HG03575 (cell line): ENCODE measurements at regions not wholly inside any gene's neighbourhood (a gene's known extent, or its start where the extent isn't known, plus 50 kb on each side); places are given as distances from the start of the nearest gene placed in this dataset.

ENCODE experiments used
- ATAC-seq: cut with Tn5 transposase; IDR thresholded peaks from one replicate; pipeline ENCODE4 v1.9.1; 2021; ENCODE audit not compliant: unreplicated experiment, insufficient number of reproducible peaks, low FRiP score; ENCODE audit errors: extremely low read depth

GRCh38 chr4:24423670-24424069, 160.7 kb downstream of the DHX15 start:
- ATAC-seq, result no peak

- ATAC-seq, result no peak
These were observed 161.7 kb downstream of the DHX15 start for GRCh38 chr4:24422644-24423043.

GRCh38 chr4:24419181-24420034, 164.9 kb downstream of the DHX15 start:
- ATAC-seq, result peak; percentile 59

- ATAC-seq, result no peak
These were observed 167.1 kb downstream of the DHX15 start for GRCh38 chr4:24417206-24417605.

DNA sequence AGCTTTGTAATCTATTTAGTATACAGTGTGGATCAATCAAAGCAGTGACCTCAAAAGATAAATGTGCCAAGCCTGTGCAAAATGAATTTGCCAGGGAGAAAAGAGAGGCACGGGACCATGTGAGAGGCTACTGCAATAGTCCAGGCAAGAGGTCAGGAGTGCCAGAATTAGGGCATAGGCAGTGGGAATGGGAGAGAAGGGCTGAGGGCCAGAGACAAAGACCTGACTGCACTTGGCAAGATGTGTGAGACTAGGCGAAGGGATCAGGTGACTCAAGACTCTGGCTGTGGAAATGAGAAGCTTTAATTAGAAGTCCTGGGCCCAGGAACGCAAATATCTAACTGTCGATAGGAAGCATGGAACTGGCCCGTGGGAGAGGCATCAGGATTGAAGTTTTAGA, 168.1 kb downstream of the DHX15 start:
- no peak for ATAC-seq

DNA sequence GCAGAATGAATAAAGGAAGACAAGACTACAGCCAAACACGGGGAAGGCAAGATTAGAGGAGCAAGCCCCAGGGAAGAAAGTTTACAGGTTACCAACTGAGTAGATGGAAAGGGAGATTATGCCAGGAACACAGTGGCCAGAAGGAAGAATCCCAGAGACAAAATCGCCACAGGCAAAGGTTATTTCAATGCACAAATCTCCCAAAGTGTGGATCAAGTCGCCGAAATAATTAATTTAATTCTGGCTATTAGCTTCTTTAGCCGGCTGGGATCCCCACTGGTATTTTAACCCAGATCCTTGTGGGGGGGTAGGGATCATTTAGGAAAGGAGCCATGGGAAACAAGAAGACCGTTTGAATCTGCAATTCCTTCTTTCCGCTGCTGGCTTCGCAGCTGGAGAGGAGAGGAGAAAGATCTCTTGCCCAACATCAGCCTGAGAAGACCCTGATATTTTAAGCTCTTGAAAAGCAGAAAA, 171.0 kb downstream of the DHX15 start:
- no peak for ATAC-seq

- no peak for ATAC-seq
These were observed 172.5 kb downstream of the DHX15 start for GRCh38 chr4:24411806-24412205.

GRCh38 chr4:24411299-24411698, 173.1 kb downstream of the DHX15 start:
- no peak for ATAC-seq

DNA sequence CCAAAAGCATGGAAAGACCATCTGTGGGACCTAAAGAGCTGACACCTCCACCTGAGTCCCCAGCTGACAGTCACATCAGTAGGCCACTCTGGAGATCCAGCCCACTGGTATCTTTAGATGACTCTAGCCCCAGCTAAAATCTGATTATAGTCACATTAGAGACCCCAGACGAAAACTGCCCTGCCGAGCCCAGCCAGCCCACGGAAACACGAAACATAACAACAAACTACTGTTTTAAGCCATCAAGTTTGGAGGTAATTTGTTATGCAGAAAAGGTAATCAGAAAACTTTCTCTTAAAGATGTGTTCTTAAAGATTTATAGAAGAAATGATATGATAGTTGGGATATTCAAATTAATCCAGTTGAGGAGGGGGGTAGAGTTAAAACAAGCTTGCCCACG, 175.7 kb downstream of the DHX15 start:
- no peak for ATAC-seq

DNA sequence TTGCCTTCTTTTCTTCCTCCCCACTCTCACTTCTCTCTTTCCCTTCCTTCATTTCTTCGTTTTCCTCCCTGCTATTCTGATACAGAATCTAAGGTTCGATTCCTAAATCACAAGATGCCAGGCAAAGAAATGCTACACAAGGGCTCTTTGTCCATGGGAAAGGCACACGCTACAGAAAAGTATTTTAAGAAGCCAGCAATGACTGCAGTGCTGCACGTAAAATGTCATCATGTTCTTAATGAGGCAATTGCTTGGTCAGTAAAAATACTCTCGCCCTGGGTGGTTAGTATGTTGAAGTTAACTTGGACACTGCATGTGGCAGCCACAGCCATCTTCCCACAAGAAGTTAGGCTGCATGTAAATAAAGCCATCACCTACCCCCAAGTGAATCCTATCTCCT, 178.4 kb downstream of the DHX15 start:
- ATAC-seq, result no peak

DNA sequence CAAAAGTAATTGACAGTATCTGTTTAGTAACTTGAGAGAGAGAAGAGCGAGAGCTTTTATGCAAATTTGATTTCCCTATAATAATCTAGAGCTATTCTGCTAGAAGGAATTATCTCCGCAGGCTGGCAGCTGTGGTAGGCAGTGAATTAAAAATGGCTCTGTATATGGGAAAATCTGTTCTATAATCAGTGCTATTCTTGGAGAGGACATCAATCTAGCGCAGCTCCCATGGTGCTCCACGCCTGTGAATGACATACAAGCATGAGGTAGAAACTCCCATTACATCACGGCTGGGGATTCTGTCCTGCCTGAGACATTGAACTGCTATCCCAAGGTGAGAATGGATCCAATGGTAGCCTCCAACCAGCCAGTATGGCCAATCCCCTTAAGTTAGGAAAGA, 179.0 kb downstream of the DHX15 start:
- ATAC-seq, result no peak

- ATAC-seq, result no peak
These were observed 180.1 kb downstream of the DHX15 start for GRCh38 chr4:24404281-24404680.

DNA sequence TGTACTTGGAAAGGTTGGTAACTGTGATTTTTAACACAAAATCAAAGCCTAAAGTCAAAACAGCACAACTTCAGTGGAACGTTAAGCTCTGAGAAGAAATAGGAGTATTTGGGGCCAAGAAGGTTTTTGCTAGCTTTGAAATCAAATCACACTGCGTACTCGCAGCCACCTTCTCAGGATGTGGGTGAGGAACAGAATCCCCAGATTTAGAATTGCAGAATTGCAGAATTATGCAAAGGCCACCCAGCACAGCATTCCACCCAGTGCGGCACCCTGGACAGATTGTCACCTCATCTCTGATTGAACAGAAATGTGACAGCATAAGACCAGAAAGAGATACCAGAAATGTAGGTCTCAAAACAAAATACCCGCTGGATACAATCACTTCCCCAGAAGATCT, 181.1 kb downstream of the DHX15 start:
- no peak for ATAC-seq

DNA sequence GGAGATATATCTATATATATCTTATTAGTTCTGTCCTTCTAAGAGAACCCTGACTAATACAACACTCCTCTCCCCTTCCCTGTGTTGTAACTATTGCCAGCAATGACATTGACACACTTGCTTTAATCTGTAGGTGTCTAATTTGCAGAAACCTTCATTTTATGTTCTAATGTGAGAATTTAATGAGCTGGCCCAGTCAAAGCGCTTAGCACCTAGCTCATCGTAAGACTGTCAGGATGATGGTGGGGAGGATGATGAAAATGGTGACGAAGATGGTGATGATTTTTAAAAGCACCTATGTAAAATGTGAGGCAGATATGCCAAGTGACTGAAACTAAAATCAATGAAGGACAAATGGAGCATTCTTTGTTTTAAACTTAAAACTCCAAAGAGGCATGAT, 183.8 kb downstream of the DHX15 start:
- ATAC-seq, result no peak

DNA sequence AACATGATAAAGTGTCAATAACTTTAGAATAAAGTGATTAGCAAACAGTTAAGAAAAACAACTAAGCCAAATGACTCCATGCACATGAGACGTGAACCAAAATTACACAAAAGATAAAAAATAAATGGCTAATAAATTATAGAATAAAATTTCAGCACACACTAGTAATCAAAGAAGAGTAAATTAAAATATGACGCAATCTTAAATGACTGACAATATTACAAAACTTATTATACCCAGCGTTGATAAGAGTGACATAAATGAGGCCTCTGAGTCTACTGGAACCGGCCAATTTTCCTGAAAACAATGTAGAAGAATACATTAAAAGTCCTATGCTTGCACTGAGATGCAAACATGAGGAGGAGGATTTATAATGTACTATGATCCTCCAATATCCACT, 187.4 kb downstream of the DHX15 start:
- ATAC-seq, result no peak

GRCh38 chr4:24395937-24396336, 188.4 kb downstream of the DHX15 start:
- no peak for ATAC-seq

DNA sequence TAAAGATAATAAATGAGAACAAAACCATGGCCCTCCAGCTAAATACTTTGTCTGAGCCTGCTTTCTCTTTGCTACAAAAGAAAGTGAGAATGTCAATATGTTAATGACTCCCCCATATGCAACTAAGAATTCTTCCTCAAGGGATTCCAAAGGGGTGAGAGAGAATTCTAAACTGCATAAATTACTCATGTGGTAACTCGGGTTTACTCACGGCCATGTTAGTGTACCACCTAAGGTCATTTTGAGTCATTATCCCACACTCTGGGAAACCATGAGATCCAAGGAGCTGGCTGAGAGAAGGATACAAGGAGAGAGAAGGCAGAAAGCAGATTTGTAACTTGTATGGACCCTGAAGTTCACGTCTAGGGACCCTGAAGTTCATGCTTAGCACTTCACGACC, 190.3 kb downstream of the DHX15 start:
- no peak for ATAC-seq

DNA sequence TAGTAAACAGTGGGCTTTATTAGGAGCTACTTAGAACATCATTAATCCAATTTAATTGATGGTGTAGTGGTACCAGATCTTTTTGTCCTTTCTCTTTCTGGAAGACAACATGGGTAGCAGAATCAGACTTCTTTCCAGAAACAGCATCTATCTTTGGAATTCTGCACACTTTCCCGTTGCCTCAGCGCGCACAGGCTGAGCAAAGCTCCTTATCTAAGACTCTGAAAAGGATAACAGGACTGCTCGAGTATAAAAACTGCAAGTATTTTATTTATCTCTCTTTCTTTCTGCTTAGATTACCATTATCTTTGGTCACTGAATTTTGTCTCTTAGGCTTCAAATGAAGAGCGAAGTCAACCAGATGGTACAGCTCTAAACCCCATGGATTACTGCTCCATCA, 191.7 kb downstream of the DHX15 start:
- no peak for ATAC-seq

GRCh38 chr4:24382381-24382780, 202.0 kb downstream of the DHX15 start:
- peak; percentile 97 for ATAC-seq

GRCh38 chr4:24380957-24381665, 203.2 kb downstream of the DHX15 start:
- ATAC-seq, result no peak
